ENCODE measurements at regions not wholly inside any gene's neighbourhood (a gene's known extent, or its start where the extent isn't known, plus 50 kb on each side); places are given as distances from the start of the nearest gene placed in this dataset.

- Histone ChIP-seq H3K79me2 (replicated peaks; ENCODE audit: insufficient read depth) (no peaks in the 10 kb centered on the region), H3K9me2 (ENCODE audit: insufficient read depth) (no peaks in the 10 kb centered on the region), H3K36me3 (ENCODE audit: insufficient read depth) (no peaks in the 10 kb centered on the region; the same call in none of the 2 replicates), H3K27ac (ENCODE audit: low read depth) (no peak overlapping the region), H3F3A (replicated peaks; ENCODE audit: low read depth) (no peaks in the 10 kb centered on the region), H3K4me1 (ENCODE audit: insufficient read depth) (no peaks in the 10 kb centered on the region), H3K27me3 (ENCODE audit: insufficient read depth) (no peaks in the 10 kb centered on the region), H3K4me2 (no peak overlapping the region), H2AFZ (no peak overlapping the region), H4K20me1 (replicated peaks; ENCODE audit: insufficient read depth) (no peaks in the 10 kb centered on the region), H3K4me3 (no peak overlapping the region)
- DNase-seq (ENCODE audit: low spot score) (no peak), ATAC-seq (no peak)
- peaks cover 17% of the 10 kb centered on the region for H3K27me3 Mint-ChIP-seq (ENCODE audit: insufficient read depth, low read depth, poor library complexity)
- peaks cover 99% of the 10 kb centered on the region for H3K9me3 Mint-ChIP-seq
- TF ChIP-seq JUNB (IDR thresholded peaks at IDR 0.05; ENCODE audit: unreplicated experiment) (no peak), EZH2phosphoT487 (IDR thresholded peaks at IDR 0.05; ENCODE audit: unreplicated experiment) (no peak), ZNF331 (CRISPR knock-in tag; IDR thresholded peaks at IDR 0.05; ENCODE audit: low read depth) (no peak), ZNF114 (CRISPR knock-in tag; IDR thresholded peaks at IDR 0.05) (no peak), ETS1 (IDR thresholded peaks at IDR 0.05) (no peak), CTCF (conservative IDR thresholded peaks at IDR 0.05; ENCODE audit: low read depth in 2 of 2) (no peak), EZH2 (IDR thresholded peaks at IDR 0.05; ENCODE audit: low read depth, unreplicated experiment) (no peak), NANOG (IDR thresholded peaks at IDR 0.05; ENCODE audit: borderline replicate concordance) (no peak), ZNF462 (CRISPR knock-in tag; IDR thresholded peaks at IDR 0.05) (no peak), CREB1 (CRISPR knock-in tag; IDR thresholded peaks at IDR 0.05; ENCODE audit: low read depth) (no peak), POLR2AphosphoS5 (IDR thresholded peaks at IDR 0.05; ENCODE audit: low read depth) (no peak), REST (IDR thresholded peaks at IDR 0.05; ENCODE audit: unreplicated experiment) (no peak), STAT1 (IDR thresholded peaks at IDR 0.05; ENCODE audit: unreplicated experiment) (no peak)
- H3K4me3 Mint-ChIP-seq = no peak overlapping the region
- H3K36me3 Mint-ChIP-seq (ENCODE audit: low read depth) = peaks cover 61% of the 10 kb centered on the region
- no peaks in the 10 kb centered on the region for H3K4me1 Mint-ChIP-seq
- H3K27ac Mint-ChIP-seq = no peak overlapping the region
Measured at GRCh38 chr10:130430291-130430690, 294.1 kb downstream of the GLRX3 start.

Data from GM23338 (cell line).